Kidney (tissue), 13 donors: ENCODE measurements at regions not wholly inside any gene's neighbourhood (a gene's known extent, or its start where the extent isn't known, plus 50 kb on each side); places are given as distances from the start of the nearest gene placed in this dataset.

Source experiments
- DNase-seq, 5 donors: peaks; one replicate each; pipeline ENCODE4 v3.0.0-alpha.2; 2013 to 2020
- FAIRE-seq: peaks from 2 replicates; lab custom pipeline; 2012; peaks lifted over from hg19 to GRCh38; lab: Jason Lieb, UNC
- H3K27ac ChIP-seq, 2 donors: one replicate each; pipeline ENCODE4 v1.7.0; 2013; ENCODE audit warnings: low read depth in 2 of 2, low read length in 2 of 2, inconsistent platforms in 1 of 2
- H3K27me3 ChIP-seq: one replicate; pipeline ENCODE4 v1.7.1; 2013; ENCODE audit warnings: low read length, inconsistent platforms; ENCODE audit not compliant: control insufficient read depth, insufficient read depth
- H3K36me3 ChIP-seq, 3 donors: one replicate each; pipeline versions ENCODE4 v1.7.0 to v1.7.1; 2013; ENCODE audit warnings: low read length in 3 of 3, control low read depth in 1 of 3, inconsistent platforms in 1 of 3; ENCODE audit not compliant: insufficient read depth in 3 of 3, control insufficient read depth in 2 of 3
- H3K4me1 ChIP-seq, 3 donors: one replicate each; pipeline versions ENCODE4 v1.7.0 to v1.7.1; 2013; ENCODE audit warnings: low read length in 3 of 3, inconsistent platforms in 1 of 3, low read depth in 1 of 3; ENCODE audit not compliant: control insufficient read depth in 2 of 3, insufficient read depth in 2 of 3
- H3K4me3 ChIP-seq, 3 donors: one replicate each; pipeline versions ENCODE4 v1.7.0 to v1.8.1; 2013; ENCODE audit warnings: low read length in 3 of 3, control low read depth in 1 of 3, inconsistent platforms in 1 of 3
- H3K9ac ChIP-seq, 3 donors: one replicate each; pipeline versions ENCODE4 v1.7.0 to v1.7.1; 2013; ENCODE audit warnings: low read length in 3 of 3, control low read depth in 1 of 3, inconsistent platforms in 1 of 3
- H3K9me3 ChIP-seq, 3 donors: one replicate each; pipeline versions ENCODE4 v1.7.0 to v1.7.1; 2013; ENCODE audit warnings: low read length in 3 of 3, control low read depth in 1 of 3, inconsistent platforms in 1 of 3; ENCODE audit not compliant: control insufficient read depth in 2 of 3, insufficient read depth in 1 of 3
- intact Hi-C: fragments of 100-400 bp; cut with DNase I; formaldehyde crosslinking; loops from one replicate; pipeline ENCODE4 v1.11.1; 2022
- TF ChIP-seq, protein P1 (sequence below): IDR thresholded peaks from 3 replicates; pipeline ENCODE4 v1.5.1; 2012; ENCODE audit warnings: mild to moderate bottlenecking, moderate library complexity, borderline replicate concordance; ENCODE audit not compliant: insufficient read depth; ENCODE audit errors: extremely low read depth
- donor health status: control.
- donor health status: control.
- donor health status: control.
- donor health status: control.
- donor health status: control.
- donor health status: DM: yes; HTN: yes; CAD: no.
- donor health status: Normal renal cell carcinoma (clear cell type).

GRCh38 chr18:69220529-69220928, 180.2 kb upstream of the DOK6 start:
- H3K4me3 ChIP-seq = peak overlapping the region in 1 of 3 donors; percentile 5
- TF ChIP-seq, protein P1, sequence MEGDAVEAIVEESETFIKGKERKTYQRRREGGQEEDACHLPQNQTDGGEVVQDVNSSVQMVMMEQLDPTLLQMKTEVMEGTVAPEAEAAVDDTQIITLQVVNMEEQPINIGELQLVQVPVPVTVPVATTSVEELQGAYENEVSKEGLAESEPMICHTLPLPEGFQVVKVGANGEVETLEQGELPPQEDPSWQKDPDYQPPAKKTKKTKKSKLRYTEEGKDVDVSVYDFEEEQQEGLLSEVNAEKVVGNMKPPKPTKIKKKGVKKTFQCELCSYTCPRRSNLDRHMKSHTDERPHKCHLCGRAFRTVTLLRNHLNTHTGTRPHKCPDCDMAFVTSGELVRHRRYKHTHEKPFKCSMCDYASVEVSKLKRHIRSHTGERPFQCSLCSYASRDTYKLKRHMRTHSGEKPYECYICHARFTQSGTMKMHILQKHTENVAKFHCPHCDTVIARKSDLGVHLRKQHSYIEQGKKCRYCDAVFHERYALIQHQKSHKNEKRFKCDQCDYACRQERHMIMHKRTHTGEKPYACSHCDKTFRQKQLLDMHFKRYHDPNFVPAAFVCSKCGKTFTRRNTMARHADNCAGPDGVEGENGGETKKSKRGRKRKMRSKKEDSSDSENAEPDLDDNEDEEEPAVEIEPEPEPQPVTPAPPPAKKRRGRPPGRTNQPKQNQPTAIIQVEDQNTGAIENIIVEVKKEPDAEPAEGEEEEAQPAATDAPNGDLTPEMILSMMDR = no peak
- H3K4me1 ChIP-seq = no peaks in the 10 kb centered on the region
- peak in 2 of 5 donors; percentile 29 to 55 for DNase-seq
- FAIRE-seq = no peak
- H3K9ac ChIP-seq = no peak overlapping the region
- H3K36me3 ChIP-seq = no peaks in the 10 kb centered on the region
- no peaks in the 10 kb centered on the region for H3K27me3 ChIP-seq
- no peak overlapping the region for H3K27ac ChIP-seq
- intact Hi-C loops = no loop called here
- H3K9me3 ChIP-seq = no peaks in the 10 kb centered on the region

- DNase-seq (no peak), FAIRE-seq (no peak)
- Histone ChIP-seq H3K27ac (no peak overlapping the region), H3K27me3 (no peaks in the 10 kb centered on the region), H3K4me3 (no peak overlapping the region), H3K9me3 (no peaks in the 10 kb centered on the region), H3K9ac (no peak overlapping the region), H3K4me1 (no peaks in the 10 kb centered on the region), H3K36me3 (no peaks in the 10 kb centered on the region)
- TF ChIP-seq, protein P1 = no peak
- intact Hi-C loops = no loop called here
Observed at GRCh38 chr18:69222089-69222488, 178.6 kb upstream of the DOK6 start.

GRCh38 chr18:69226971-69227370, 173.7 kb upstream of the DOK6 start:
- Histone ChIP-seq H3K27ac (no peak overlapping the region), H3K4me3 (no peak overlapping the region), H3K9me3 (no peaks in the 10 kb centered on the region), H3K36me3 (no peaks in the 10 kb centered on the region), H3K27me3 (no peaks in the 10 kb centered on the region), H3K4me1 (no peaks in the 10 kb centered on the region), H3K9ac (no peak overlapping the region)
- DNase-seq = no peak
- TF ChIP-seq, protein P1 = no peak
- no peak for FAIRE-seq
- intact Hi-C loops = no loop called here

- Histone ChIP-seq H3K36me3 (no peaks in the 10 kb centered on the region), H3K27ac (no peak overlapping the region), H3K4me3 (no peak overlapping the region), H3K9me3 (no peaks in the 10 kb centered on the region), H3K9ac (no peak overlapping the region), H3K4me1 (no peaks in the 10 kb centered on the region), H3K27me3 (no peaks in the 10 kb centered on the region)
- DNase-seq (no peak), FAIRE-seq (no peak)
- intact Hi-C loops = no loop called here
- TF ChIP-seq, protein P1 = no peak
Observed at GRCh38 chr18:69230204-69230603, 170.5 kb upstream of the DOK6 start.
